Neural cell (in vitro differentiated cells): ENCODE measurements at regions not wholly inside any gene's neighbourhood (a gene's known extent, or its start where the extent isn't known, plus 50 kb on each side); places are given as distances from the start of the nearest gene placed in this dataset.

Experiments used
- RAD21 ChIP-seq: fragments of 450-650 bp; conservative IDR thresholded peaks from 2 replicates; pipeline ENCODE4 v1.6.1; 2014; ENCODE audit warnings: antibody characterized with exemption, mild to moderate bottlenecking, moderate library complexity
- TF ChIP-seq, protein P1 (sequence below): fragments of 450-650 bp; IDR thresholded peaks from 2 replicates; pipeline ENCODE4 v1.5.1; 2014; ENCODE audit warnings: antibody characterized with exemption, mild to moderate bottlenecking, moderate library complexity; ENCODE audit not compliant: poor library complexity, severe bottlenecking

DNA sequence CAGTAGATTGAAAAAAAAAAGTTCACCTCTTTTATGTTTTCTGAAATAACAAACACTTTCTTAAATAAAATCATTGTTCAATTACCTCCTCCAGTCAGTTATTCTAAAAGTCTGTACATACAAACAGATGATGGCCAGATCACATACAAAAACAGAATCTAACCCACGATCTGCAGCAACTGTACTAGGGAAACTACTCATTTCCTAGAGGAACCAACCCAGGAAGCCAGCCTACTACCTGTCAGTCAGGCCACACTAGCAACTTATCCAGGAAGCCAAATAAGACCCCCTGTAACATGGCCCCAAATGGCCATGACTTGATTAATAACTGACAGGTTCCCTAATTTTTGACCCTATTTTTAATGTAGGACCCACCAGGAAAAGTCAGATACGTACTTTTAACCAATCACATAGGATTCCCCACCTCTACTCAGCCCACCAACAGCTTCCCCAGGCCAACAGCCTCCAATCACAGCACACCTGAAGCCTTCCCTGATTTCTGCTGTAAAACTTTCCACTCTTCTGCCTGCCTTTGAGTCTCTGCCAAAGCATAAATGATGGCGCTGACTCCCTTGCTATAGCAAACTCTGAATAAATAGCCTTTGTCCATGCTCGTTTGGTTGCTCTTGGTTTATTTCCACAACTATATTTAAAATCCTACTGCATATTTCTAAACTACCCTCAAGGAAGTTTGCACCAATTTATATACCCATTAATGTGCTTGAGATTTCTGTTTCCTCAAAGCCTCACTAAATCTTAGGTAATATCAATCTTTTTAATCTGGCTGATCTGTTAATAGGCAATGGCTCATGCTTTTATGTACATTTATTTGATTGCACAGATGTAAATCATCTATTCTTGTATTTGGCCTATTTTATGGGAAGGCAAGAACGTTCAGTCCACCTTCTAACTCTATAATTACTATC is 486.4 kb downstream of the FBXO15 start:
- TF ChIP-seq, protein P1, sequence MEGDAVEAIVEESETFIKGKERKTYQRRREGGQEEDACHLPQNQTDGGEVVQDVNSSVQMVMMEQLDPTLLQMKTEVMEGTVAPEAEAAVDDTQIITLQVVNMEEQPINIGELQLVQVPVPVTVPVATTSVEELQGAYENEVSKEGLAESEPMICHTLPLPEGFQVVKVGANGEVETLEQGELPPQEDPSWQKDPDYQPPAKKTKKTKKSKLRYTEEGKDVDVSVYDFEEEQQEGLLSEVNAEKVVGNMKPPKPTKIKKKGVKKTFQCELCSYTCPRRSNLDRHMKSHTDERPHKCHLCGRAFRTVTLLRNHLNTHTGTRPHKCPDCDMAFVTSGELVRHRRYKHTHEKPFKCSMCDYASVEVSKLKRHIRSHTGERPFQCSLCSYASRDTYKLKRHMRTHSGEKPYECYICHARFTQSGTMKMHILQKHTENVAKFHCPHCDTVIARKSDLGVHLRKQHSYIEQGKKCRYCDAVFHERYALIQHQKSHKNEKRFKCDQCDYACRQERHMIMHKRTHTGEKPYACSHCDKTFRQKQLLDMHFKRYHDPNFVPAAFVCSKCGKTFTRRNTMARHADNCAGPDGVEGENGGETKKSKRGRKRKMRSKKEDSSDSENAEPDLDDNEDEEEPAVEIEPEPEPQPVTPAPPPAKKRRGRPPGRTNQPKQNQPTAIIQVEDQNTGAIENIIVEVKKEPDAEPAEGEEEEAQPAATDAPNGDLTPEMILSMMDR = no peak
- TF ChIP-seq RAD21 = no peak
